ENCODE measurements at regions not wholly inside any gene's neighbourhood (a gene's known extent, or its start where the extent isn't known, plus 50 kb on each side); places are given as distances from the start of the nearest gene placed in this dataset.

DNA sequence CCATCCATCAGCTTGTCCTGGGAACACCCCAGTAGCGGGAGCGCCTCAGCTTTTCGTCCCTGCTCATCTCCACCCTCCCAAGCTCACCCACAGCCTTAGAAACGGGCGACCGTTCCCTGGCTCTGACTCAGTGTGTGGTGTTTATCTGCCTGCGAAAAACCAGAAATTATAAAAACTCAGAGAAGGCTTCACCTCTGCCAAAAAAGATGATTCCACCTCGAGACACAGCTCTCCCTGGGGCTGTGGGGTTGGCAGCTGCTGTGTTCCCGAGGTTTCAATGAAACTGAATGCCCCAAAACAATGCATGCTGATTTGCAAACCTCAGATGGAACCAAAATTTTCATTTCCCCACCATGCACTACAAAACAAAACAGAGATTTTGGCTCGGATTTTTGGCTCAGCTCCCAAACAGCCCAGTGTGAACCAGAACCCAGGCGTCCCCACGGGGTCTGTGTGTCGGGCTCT, 62.4 kb upstream of the MED9 start (continued):
- TF ChIP-seq REST (IDR thresholded peaks at IDR 0.05) (no peak), JUND (IDR thresholded peaks at IDR 0.05) (no peak), YY1 (IDR thresholded peaks at IDR 0.05) (no peak)

DNA sequence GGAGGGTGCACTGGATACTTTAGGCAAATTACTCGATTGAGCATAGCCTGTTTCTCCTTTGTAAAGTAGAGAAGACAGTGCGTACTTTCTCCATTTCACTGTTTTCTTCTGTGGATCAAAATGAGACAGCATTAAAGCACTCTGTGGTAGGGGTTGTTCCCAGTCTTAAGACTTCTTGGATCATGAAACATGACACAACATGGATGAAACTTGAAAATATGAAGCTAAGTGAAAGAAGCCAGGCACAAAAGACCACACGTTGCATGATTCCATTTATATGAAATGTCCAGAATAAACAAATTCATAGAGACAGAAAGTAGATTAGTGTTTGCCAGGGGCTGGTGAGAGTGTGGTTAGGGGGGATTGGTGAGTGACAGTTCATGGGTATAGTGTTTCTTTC, 61.8 kb upstream of the MED9 start:
- no peak for DNase-seq (ENCODE audit: low spot score)
- Histone ChIP-seq H3K27ac (ENCODE audit: low read depth in 1 of 2, low read length in 2 of 2) (no peak overlapping the region), H3K9me3 (ENCODE audit: control insufficient read depth in 4 of 4, low read length in 3 of 4) (no peaks in the 10 kb centered on the region), H3K36me3 (ENCODE audit: control insufficient read depth in 4 of 4, insufficient read depth in 3 of 4, low read depth in 1 of 4, low read length in 3 of 4) (no peaks in the 10 kb centered on the region), H3K4me3 (ENCODE audit: low read depth in 1 of 3, low read length in 3 of 3) (no peak overlapping the region), H3K4me1 (ENCODE audit: control insufficient read depth in 4 of 4, insufficient read depth in 4 of 4, low read length in 3 of 4) (peaks cover 0 to 6% (median 3%) of the 10 kb centered on the region in 4 donors), H3K27me3 (ENCODE audit: control insufficient read depth in 4 of 4, insufficient read depth in 4 of 4, low read length in 3 of 4) (no peaks in the 10 kb centered on the region), H3K9ac (ENCODE audit: low read depth in 1 of 2, low read length in 2 of 2) (no peak overlapping the region)
- TF ChIP-seq, protein P1, sequence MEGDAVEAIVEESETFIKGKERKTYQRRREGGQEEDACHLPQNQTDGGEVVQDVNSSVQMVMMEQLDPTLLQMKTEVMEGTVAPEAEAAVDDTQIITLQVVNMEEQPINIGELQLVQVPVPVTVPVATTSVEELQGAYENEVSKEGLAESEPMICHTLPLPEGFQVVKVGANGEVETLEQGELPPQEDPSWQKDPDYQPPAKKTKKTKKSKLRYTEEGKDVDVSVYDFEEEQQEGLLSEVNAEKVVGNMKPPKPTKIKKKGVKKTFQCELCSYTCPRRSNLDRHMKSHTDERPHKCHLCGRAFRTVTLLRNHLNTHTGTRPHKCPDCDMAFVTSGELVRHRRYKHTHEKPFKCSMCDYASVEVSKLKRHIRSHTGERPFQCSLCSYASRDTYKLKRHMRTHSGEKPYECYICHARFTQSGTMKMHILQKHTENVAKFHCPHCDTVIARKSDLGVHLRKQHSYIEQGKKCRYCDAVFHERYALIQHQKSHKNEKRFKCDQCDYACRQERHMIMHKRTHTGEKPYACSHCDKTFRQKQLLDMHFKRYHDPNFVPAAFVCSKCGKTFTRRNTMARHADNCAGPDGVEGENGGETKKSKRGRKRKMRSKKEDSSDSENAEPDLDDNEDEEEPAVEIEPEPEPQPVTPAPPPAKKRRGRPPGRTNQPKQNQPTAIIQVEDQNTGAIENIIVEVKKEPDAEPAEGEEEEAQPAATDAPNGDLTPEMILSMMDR (IDR thresholded peaks at IDR 0.05; ENCODE audit: low read depth, low read length, missing input control): no peak
- TF ChIP-seq NR2F2 (IDR thresholded peaks at IDR 0.05): no peak
- TF ChIP-seq HNF4G (IDR thresholded peaks at IDR 0.05): no peak
- TF ChIP-seq REST (IDR thresholded peaks at IDR 0.05): no peak
- no peak for TF ChIP-seq EGR1 (IDR thresholded peaks at IDR 0.05; ENCODE audit: low read depth in 2 of 2)
- TF ChIP-seq YY1 (IDR thresholded peaks at IDR 0.05): no peak
- no peak for TF ChIP-seq SP1 (IDR thresholded peaks at IDR 0.05)
- no peak for TF ChIP-seq FOXA1 (IDR thresholded peaks at IDR 0.05)
- TF ChIP-seq, protein P2, sequence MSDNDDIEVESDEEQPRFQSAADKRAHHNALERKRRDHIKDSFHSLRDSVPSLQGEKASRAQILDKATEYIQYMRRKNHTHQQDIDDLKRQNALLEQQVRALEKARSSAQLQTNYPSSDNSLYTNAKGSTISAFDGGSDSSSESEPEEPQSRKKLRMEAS (IDR thresholded peaks at IDR 0.05): no peak
- TF ChIP-seq JUND (IDR thresholded peaks at IDR 0.05): no peak
- no peak for TF ChIP-seq HNF4A (conservative IDR thresholded peaks at IDR 0.05)
- TF ChIP-seq, protein P3, sequence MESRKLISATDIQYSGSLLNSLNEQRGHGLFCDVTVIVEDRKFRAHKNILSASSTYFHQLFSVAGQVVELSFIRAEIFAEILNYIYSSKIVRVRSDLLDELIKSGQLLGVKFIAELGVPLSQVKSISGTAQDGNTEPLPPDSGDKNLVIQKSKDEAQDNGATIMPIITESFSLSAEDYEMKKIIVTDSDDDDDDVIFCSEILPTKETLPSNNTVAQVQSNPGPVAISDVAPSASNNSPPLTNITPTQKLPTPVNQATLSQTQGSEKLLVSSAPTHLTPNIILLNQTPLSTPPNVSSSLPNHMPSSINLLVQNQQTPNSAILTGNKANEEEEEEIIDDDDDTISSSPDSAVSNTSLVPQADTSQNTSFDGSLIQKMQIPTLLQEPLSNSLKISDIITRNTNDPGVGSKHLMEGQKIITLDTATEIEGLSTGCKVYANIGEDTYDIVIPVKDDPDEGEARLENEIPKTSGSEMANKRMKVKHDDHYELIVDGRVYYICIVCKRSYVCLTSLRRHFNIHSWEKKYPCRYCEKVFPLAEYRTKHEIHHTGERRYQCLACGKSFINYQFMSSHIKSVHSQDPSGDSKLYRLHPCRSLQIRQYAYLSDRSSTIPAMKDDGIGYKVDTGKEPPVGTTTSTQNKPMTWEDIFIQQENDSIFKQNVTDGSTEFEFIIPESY (IDR thresholded peaks at IDR 0.05): no peak
- TF ChIP-seq, protein P4, sequence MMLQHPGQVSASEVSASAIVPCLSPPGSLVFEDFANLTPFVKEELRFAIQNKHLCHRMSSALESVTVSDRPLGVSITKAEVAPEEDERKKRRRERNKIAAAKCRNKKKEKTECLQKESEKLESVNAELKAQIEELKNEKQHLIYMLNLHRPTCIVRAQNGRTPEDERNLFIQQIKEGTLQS (IDR thresholded peaks at IDR 0.05): no peak
- TF ChIP-seq RXRA (IDR thresholded peaks at IDR 0.05): no peak
- WGBS: 94% methylated on average over 3 of the region's 3 CpGs
